Ishikawa (cell line): ENCODE measurements at regions not wholly inside any gene's neighbourhood (a gene's known extent, or its start where the extent isn't known, plus 50 kb on each side); places are given as distances from the start of the nearest gene placed in this dataset.

Experiments
- CREB1 ChIP-seq: IDR thresholded peaks from 2 replicates; pipeline ENCODE4 v1.6.1; 2012; ENCODE audit warnings: low read depth
- EGR1 ChIP-seq: IDR thresholded peaks from 2 replicates; pipeline ENCODE4 v1.6.1; 2012
- EP300 ChIP-seq: IDR thresholded peaks from 2 replicates; pipeline ENCODE4 v1.6.1; 2012; ENCODE audit warnings: borderline replicate concordance
- FOXM1 ChIP-seq: IDR thresholded peaks from 2 replicates; pipeline ENCODE4 v1.6.1; 2012; ENCODE audit warnings: low read depth, borderline replicate concordance
- NFIC ChIP-seq: IDR thresholded peaks from 2 replicates; pipeline ENCODE4 v1.6.1; 2012
- RAD21 ChIP-seq: IDR thresholded peaks from 2 replicates; pipeline ENCODE4 v1.6.1; 2012; ENCODE audit warnings: low read depth
- TAF1 ChIP-seq: IDR thresholded peaks from 2 replicates; pipeline ENCODE4 v1.6.1; 2012; ENCODE audit warnings: low read depth, mild to moderate bottlenecking
- TCF12 ChIP-seq: IDR thresholded peaks from 2 replicates; pipeline ENCODE4 v1.6.1; 2012; ENCODE audit warnings: low read depth
- TEAD4 ChIP-seq: IDR thresholded peaks from 2 replicates; pipeline ENCODE4 v1.6.1; 2012
- YY1 ChIP-seq: IDR thresholded peaks from 2 replicates; pipeline ENCODE4 v1.6.1; 2012; ENCODE audit warnings: low read depth
- ZBTB7A ChIP-seq: IDR thresholded peaks from 2 replicates; pipeline ENCODE4 v1.6.1; 2012; ENCODE audit warnings: low read depth
- TF ChIP-seq, protein P1 (sequence below): IDR thresholded peaks from 2 replicates; pipeline ENCODE4 v1.6.1; 2012
- TF ChIP-seq, protein P2 (sequence below): IDR thresholded peaks from 2 replicates; pipeline ENCODE4 v1.6.1; 2012; ENCODE audit warnings: low read depth, mild to moderate bottlenecking
- TF ChIP-seq, protein P3 (sequence below): IDR thresholded peaks from 2 replicates; pipeline ENCODE4 v1.6.1; 2012

DNA sequence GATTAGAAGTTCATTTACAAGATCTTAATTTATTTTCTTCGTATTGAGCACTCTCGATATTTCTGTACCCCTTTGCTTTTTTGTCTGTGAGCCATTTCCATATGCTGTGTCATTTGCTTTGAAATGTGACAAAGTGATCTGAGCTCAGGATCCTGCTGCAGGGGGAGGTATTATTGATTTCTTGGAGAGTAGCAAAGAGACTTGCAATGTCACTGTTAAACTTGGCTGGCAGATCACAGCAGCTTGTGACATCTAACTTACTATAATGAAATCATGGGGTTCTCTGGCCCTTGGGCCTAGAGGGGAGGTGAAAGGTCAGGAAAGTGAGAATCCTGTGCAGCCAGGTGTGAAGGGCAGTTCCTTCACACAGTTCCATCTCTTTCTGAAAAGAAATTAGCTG is 923.4 kb downstream of the REEP3 start:
- no peak for TF ChIP-seq ZBTB7A
- TF ChIP-seq TAF1 = no peak
- no peak for TF ChIP-seq CREB1
- TF ChIP-seq, protein P1, sequence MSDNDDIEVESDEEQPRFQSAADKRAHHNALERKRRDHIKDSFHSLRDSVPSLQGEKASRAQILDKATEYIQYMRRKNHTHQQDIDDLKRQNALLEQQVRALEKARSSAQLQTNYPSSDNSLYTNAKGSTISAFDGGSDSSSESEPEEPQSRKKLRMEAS = no peak
- TF ChIP-seq YY1 = no peak
- no peak for TF ChIP-seq FOXM1
- no peak for TF ChIP-seq TEAD4
- no peak for TF ChIP-seq NFIC
- no peak for TF ChIP-seq TCF12
- no peak for TF ChIP-seq EP300
- TF ChIP-seq RAD21 = no peak
- TF ChIP-seq EGR1 = no peak
- TF ChIP-seq, protein P2, sequence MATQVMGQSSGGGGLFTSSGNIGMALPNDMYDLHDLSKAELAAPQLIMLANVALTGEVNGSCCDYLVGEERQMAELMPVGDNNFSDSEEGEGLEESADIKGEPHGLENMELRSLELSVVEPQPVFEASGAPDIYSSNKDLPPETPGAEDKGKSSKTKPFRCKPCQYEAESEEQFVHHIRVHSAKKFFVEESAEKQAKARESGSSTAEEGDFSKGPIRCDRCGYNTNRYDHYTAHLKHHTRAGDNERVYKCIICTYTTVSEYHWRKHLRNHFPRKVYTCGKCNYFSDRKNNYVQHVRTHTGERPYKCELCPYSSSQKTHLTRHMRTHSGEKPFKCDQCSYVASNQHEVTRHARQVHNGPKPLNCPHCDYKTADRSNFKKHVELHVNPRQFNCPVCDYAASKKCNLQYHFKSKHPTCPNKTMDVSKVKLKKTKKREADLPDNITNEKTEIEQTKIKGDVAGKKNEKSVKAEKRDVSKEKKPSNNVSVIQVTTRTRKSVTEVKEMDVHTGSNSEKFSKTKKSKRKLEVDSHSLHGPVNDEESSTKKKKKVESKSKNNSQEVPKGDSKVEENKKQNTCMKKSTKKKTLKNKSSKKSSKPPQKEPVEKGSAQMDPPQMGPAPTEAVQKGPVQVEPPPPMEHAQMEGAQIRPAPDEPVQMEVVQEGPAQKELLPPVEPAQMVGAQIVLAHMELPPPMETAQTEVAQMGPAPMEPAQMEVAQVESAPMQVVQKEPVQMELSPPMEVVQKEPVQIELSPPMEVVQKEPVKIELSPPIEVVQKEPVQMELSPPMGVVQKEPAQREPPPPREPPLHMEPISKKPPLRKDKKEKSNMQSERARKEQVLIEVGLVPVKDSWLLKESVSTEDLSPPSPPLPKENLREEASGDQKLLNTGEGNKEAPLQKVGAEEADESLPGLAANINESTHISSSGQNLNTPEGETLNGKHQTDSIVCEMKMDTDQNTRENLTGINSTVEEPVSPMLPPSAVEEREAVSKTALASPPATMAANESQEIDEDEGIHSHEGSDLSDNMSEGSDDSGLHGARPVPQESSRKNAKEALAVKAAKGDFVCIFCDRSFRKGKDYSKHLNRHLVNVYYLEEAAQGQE = no peak
- TF ChIP-seq, protein P3, sequence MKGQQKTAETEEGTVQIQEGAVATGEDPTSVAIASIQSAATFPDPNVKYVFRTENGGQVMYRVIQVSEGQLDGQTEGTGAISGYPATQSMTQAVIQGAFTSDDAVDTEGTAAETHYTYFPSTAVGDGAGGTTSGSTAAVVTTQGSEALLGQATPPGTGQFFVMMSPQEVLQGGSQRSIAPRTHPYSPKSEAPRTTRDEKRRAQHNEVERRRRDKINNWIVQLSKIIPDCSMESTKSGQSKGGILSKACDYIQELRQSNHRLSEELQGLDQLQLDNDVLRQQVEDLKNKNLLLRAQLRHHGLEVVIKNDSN = no peak
